ENCODE measurements at regions not wholly inside any gene's neighbourhood (a gene's known extent, or its start where the extent isn't known, plus 50 kb on each side); places are given as distances from the start of the nearest gene placed in this dataset.
A peak's percentile ranks its signal among the peaks of the same experiment; 100 is the strongest.

DNA sequence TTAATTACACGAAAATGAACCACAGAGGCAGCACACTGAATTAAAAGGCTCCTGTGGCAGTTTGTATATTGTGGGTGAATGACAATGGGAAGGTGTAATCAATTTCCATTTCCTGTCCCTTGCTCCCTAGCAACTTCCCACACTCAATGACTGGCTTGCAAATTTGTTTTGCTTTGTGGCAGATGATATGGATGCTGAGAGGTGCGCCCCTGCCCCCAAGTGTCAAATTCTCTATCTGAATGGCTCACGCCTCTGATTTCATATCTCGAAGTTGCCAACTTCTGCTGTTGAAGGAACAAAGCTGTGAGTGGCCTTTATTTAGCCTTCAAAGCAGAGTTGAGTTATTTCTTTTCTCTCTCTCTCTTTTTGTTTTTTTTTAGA, 86.0 kb downstream of the FOXD2 start:
- H3K36me3 ChIP-seq (ENCODE audit: control insufficient read depth in 2 of 4, insufficient read depth in 4 of 4, low read length in 3 of 4), result no peaks in the 10 kb centered on the region
- no peaks in the 10 kb centered on the region for H3K23me2 ChIP-seq (ENCODE audit: low read depth, low read length)
- no peaks in the 10 kb centered on the region for H3K9me3 ChIP-seq (ENCODE audit: insufficient read depth in 2 of 2, low read depth in 1 of 2, low read length in 1 of 2)
- no peak overlapping the region; a peak in 1 of 4 replicates for H3K4me2 ChIP-seq (ENCODE audit: insufficient read depth in 1 of 2, low read depth in 2 of 2, low read length in 2 of 2)
- no peak for FAIRE-seq
- no peaks in the 10 kb centered on the region for H4K20me1 ChIP-seq (replicated peaks in 1 of 2; ENCODE audit: control insufficient read depth in 1 of 2, insufficient read depth in 2 of 2, low read length in 2 of 2)
- H2BK20ac ChIP-seq (ENCODE audit: low read length), result no peak overlapping the region
- peaks cover 3 to 16% (median 6%) of the 10 kb centered on the region in 4 experiments; a peak in 6 of 7 replicates for H3K4me1 ChIP-seq (replicated peaks in 1 of 4; ENCODE audit: control insufficient read depth in 3 of 4, insufficient read depth in 4 of 4, low read length in 3 of 4)
- H2BK5ac ChIP-seq (ENCODE audit: low read depth, low read length), result 0 out of 2 replicates have a peak overlapping the region, but pooled peaks have one; percentile 16
- ChIA-PET POLR2A (ENCODE audit: partially characterized antibody) (interaction anchor here (1.1 kb wide), 1 partner anchor 12 kb away, joined by 3 read pairs; no protein-coding TSS in a partner anchor), CTCF (ENCODE audit: partially characterized antibody) (interaction anchor here (0.6 to 13.0 kb wide), 25 partner anchors 10 to 228 kb away, joined by 3 to 172 read pairs (median 4); partner anchors contain the start of gene FOXD2)
- no peak overlapping the region for H3K23ac ChIP-seq (ENCODE audit: insufficient read length)
- H3K79me1 ChIP-seq (ENCODE audit: low read depth, low read length), result no peaks in the 10 kb centered on the region
- H3K56ac ChIP-seq (replicated peaks; ENCODE audit: insufficient read length, low read depth, low read length), result no peak overlapping the region
- no peak overlapping the region for H4K8ac ChIP-seq (ENCODE audit: extremely low read depth, insufficient read depth, low read length)
- WGBS, 2 experiments (ENCODE audit: extremely low coverage in 1 of 2, insufficient coverage in 1 of 2, insufficient read length in 1 of 2, insufficient replicate concordance in 2 of 2, low coverage in 1 of 2, low lambda C conversion rate in 2 of 2, missing lambda C conversion rate in 1 of 2), result 60% methylated on average over 4 of the region's 4 CpGs; no CpG with 5 or more reads in 1 of the 2 experiments
- H3K14ac ChIP-seq (ENCODE audit: insufficient read length), result no peak overlapping the region
- H2AFZ ChIP-seq (ENCODE audit: low read length), result no peak overlapping the region
- TF ChIP-seq RAD21 (IDR thresholded peaks at IDR 0.05 in 1 of 2, conservative IDR thresholded peaks at IDR 0.05 in 1 of 2; ENCODE audit: low read depth in 2 of 2, low read length in 2 of 2) (peak; percentile 21 to 32; a peak in 3 of 4 replicates), BACH1 (IDR thresholded peaks at IDR 0.05; ENCODE audit: low read length) (no peak)
- no peak for DNase-seq (ENCODE audit: low read depth in 1 of 2, low spot score in 2 of 2)
- H3K18ac ChIP-seq (ENCODE audit: extremely low read depth, low read length), result no peak overlapping the region
- H2BK15ac ChIP-seq (ENCODE audit: low read length), result 0 out of 2 replicates have a peak overlapping the region, but pooled peaks have one; percentile 76
- no peak overlapping the region for H2BK120ac ChIP-seq (replicated peaks; ENCODE audit: low read depth, low read length)
- H3K9ac ChIP-seq (replicated peaks in 1 of 4; ENCODE audit: extremely low read depth in 1 of 4, low read depth in 3 of 4, low read length in 3 of 4), result no peak overlapping the region
- no peaks in the 10 kb centered on the region for H3K79me2 ChIP-seq (ENCODE audit: control insufficient read depth in 1 of 2, insufficient read depth in 2 of 2, low read length in 2 of 2)
- no peak overlapping the region for H4K91ac ChIP-seq (replicated peaks; ENCODE audit: insufficient read length, low read length)
- H4K5ac ChIP-seq (ENCODE audit: insufficient read length, low read depth, low read length), result no peak overlapping the region
- H3K4ac ChIP-seq (replicated peaks; ENCODE audit: insufficient read length, low read depth, low read length), result no peak overlapping the region
- no peak overlapping the region for H3K27ac ChIP-seq (ENCODE audit: low read depth, low read length)
- 0 out of 2 replicates have a peak overlapping the region, but pooled peaks have one; percentile 45 for H2BK12ac ChIP-seq (ENCODE audit: low read depth, low read length)
- no peak overlapping the region; the same call in 1 of the 2 replicates for H2AK5ac ChIP-seq (ENCODE audit: low read depth, low read length)
- no peak overlapping the region for H3K4me3 ChIP-seq (ENCODE audit: extremely low read depth in 1 of 4, insufficient read depth in 2 of 4, low read depth in 3 of 4, low read length in 4 of 4)
- H3K27me3 ChIP-seq (replicated peaks in 1 of 4; ENCODE audit: control insufficient read depth in 3 of 4, extremely low read depth in 1 of 4, insufficient read depth in 3 of 4, low read length in 3 of 4), result peaks cover 0 to 4% (median 0%) of the 10 kb centered on the region in 4 experiments; a peak in 3 of 7 replicates

Data from H1 (cell line).